ENCODE measurements at regions not wholly inside any gene's neighbourhood (a gene's known extent, or its start where the extent isn't known, plus 50 kb on each side); places are given as distances from the start of the nearest gene placed in this dataset.

DNA sequence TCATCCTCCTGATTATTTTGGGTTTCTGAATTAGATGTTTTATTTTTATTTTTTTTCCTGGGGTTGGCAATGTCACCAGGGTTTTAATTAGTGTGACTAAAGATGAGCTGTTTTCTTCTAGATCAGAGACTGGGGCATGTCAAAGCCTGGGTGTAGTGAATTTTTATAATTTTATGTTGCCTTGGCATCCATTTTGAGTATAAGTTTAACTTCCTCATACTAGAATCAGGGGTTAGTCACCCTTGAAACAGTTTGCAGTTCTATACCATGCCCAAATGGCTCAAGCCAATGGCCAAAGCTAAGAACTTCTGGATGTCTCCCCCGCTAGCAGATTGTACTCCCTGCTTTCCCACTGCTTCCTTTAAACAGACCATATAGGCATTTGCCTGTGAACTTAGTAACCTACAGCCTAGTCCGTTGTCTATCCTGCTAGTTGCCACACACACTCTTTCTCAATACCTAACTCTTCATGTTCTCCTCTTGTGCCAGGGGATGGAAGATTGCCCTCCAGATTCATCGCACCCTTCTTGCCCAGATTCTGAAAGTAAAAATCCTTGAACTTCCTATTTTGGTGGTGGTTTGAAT lies 54.5 kb downstream of the KIAA0408 start:
- intact Hi-C loops (cut with micrococcal nuclease; ENCODE audit: unreplicated experiment), result no loop called here
- TF ChIP-seq, protein P1, sequence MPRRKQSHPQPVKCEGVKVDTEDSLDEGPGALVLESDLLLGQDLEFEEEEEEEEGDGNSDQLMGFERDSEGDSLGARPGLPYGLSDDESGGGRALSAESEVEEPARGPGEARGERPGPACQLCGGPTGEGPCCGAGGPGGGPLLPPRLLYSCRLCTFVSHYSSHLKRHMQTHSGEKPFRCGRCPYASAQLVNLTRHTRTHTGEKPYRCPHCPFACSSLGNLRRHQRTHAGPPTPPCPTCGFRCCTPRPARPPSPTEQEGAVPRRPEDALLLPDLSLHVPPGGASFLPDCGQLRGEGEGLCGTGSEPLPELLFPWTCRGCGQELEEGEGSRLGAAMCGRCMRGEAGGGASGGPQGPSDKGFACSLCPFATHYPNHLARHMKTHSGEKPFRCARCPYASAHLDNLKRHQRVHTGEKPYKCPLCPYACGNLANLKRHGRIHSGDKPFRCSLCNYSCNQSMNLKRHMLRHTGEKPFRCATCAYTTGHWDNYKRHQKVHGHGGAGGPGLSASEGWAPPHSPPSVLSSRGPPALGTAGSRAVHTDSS (CRISPR knock-in tag; conservative IDR thresholded peaks at IDR 0.05), result no peak
- TF ChIP-seq ZNF441 (CRISPR knock-in tag; IDR thresholded peaks at IDR 0.05; ENCODE audit: borderline replicate concordance) (no peak), PAX8 (CRISPR knock-in tag; IDR thresholded peaks at IDR 0.05; ENCODE audit: borderline replicate concordance) (no peak), MBD4 (IDR thresholded peaks at IDR 0.05; ENCODE audit: borderline replicate concordance, low read length) (no peak), PRPF4 (IDR thresholded peaks at IDR 0.05; ENCODE audit: low read depth, low read length, poor library complexity, severe bottlenecking) (no peak), ZNF563 (CRISPR knock-in tag; IDR thresholded peaks at IDR 0.05) (no peak)
- TF ChIP-seq, protein P2, sequence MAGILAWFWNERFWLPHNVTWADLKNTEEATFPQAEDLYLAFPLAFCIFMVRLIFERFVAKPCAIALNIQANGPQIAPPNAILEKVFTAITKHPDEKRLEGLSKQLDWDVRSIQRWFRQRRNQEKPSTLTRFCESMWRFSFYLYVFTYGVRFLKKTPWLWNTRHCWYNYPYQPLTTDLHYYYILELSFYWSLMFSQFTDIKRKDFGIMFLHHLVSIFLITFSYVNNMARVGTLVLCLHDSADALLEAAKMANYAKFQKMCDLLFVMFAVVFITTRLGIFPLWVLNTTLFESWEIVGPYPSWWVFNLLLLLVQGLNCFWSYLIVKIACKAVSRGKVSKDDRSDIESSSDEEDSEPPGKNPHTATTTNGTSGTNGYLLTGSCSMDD (CRISPR knock-in tag; IDR thresholded peaks at IDR 0.05), result no peak
- TF ChIP-seq, protein P3, sequence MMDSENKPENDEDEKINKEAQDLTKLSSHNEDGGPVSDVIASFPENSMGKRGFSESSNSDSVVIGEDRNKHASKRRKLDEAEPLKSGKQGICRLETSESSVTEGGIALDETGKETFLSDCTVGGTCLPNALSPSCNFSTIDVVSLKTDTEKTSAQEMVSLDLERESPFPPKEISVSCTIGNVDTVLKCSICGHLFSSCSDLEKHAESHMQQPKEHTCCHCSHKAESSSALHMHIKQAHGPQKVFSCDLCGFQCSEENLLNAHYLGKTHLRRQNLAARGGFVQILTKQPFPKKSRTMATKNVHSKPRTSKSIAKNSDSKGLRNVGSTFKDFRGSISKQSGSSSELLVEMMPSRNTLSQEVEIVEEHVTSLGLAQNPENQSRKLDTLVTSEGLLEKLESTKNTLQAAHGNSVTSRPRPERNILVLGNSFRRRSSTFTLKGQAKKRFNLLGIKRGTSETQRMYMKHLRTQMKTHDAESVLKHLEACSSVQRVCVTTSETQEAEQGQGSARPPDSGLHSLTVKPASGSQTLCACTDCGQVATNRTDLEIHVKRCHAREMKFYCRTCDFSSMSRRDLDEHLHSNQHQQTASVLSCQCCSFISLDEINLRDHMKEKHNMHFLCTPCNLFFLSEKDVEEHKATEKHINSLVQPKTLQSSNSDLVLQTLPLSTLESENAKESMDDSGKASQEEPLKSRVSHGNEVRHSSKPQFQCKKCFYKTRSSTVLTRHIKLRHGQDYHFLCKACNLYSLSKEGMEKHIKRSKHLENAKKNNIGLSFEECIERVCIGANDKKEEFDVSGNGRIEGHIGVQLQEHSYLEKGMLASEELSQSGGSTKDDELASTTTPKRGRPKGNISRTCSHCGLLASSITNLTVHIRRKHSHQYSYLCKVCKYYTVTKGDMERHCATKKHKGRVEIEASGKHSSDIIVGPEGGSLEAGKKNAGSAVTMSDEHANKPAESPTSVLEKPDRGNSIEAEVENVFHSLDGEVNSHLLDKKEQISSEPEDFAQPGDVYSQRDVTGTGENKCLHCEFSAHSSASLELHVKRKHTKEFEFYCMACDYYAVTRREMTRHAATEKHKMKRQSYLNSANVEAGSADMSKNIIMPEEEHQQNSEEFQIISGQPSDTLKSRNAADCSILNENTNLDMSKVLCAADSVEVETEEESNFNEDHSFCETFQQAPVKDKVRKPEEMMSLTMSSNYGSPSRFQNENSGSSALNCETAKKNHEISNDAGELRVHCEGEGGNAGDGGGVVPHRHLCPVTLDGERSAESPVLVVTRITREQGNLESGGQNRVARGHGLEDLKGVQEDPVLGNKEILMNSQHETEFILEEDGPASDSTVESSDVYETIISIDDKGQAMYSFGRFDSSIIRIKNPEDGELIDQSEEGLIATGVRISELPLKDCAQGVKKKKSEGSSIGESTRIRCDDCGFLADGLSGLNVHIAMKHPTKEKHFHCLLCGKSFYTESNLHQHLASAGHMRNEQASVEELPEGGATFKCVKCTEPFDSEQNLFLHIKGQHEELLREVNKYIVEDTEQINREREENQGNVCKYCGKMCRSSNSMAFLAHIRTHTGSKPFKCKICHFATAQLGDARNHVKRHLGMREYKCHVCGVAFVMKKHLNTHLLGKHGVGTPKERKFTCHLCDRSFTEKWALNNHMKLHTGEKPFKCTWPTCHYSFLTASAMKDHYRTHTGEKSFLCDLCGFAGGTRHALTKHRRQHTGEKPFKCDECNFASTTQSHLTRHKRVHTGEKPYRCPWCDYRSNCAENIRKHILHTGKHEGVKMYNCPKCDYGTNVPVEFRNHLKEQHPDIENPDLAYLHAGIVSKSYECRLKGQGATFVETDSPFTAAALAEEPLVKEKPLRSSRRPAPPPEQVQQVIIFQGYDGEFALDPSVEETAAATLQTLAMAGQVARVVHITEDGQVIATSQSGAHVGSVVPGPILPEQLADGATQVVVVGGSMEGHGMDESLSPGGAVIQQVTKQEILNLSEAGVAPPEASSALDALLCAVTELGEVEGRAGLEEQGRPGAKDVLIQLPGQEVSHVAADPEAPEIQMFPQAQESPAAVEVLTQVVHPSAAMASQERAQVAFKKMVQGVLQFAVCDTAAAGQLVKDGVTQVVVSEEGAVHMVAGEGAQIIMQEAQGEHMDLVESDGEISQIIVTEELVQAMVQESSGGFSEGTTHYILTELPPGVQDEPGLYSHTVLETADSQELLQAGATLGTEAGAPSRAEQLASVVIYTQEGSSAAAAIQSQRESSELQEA (CRISPR knock-in tag; IDR thresholded peaks at IDR 0.05; ENCODE audit: not compliant biosample characterization), result no peak
- TF ChIP-seq, protein P4, sequence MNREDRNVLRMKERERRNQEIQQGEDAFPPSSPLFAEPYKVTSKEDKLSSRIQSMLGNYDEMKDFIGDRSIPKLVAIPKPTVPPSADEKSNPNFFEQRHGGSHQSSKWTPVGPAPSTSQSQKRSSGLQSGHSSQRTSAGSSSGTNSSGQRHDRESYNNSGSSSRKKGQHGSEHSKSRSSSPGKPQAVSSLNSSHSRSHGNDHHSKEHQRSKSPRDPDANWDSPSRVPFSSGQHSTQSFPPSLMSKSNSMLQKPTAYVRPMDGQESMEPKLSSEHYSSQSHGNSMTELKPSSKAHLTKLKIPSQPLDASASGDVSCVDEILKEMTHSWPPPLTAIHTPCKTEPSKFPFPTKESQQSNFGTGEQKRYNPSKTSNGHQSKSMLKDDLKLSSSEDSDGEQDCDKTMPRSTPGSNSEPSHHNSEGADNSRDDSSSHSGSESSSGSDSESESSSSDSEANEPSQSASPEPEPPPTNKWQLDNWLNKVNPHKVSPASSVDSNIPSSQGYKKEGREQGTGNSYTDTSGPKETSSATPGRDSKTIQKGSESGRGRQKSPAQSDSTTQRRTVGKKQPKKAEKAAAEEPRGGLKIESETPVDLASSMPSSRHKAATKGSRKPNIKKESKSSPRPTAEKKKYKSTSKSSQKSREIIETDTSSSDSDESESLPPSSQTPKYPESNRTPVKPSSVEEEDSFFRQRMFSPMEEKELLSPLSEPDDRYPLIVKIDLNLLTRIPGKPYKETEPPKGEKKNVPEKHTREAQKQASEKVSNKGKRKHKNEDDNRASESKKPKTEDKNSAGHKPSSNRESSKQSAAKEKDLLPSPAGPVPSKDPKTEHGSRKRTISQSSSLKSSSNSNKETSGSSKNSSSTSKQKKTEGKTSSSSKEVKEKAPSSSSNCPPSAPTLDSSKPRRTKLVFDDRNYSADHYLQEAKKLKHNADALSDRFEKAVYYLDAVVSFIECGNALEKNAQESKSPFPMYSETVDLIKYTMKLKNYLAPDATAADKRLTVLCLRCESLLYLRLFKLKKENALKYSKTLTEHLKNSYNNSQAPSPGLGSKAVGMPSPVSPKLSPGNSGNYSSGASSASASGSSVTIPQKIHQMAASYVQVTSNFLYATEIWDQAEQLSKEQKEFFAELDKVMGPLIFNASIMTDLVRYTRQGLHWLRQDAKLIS (CRISPR knock-in tag; IDR thresholded peaks at IDR 0.05), result no peak

More for the DNA sequence above, 54.5 kb downstream of the KIAA0408 start:
- ATAC-seq, result no peak; the same call in 2 of the 3 replicates
- no peak overlapping the region for H3K9ac ChIP-seq (ENCODE audit: insufficient read depth, low read depth, low read length)
- BruUV-seq (replicated peaks), result no TSS peak
- in situ Hi-C loops (cut with HindIII; ENCODE audit: extremely low pct_ligation_motif_present, low pct_unique_long_range_greater_than_20kb), result no loop called here
- no peak for FAIRE-seq
- no peak for DNase-seq (ENCODE audit: low spot score)
- H3K27me3 ChIP-seq (ENCODE audit: control insufficient read depth in 1 of 2, insufficient read depth in 2 of 2, low read length in 2 of 2), result no peaks in the 10 kb centered on the region
- no peaks in the 10 kb centered on the region for H3K4me1 ChIP-seq (ENCODE audit: insufficient read depth, low read length)
- no peak overlapping the region for H3K27ac ChIP-seq (ENCODE audit: extremely low read length, insufficient read depth, low read length)
- POLR2A ChIA-PET, result no interaction called here
- WGBS (ENCODE audit: low lambda C conversion rate), result 1% methylated on average over 3 of the region's 3 CpGs
- no peaks in the 10 kb centered on the region for H4K20me1 ChIP-seq (ENCODE audit: insufficient read depth, low read length)
- no peaks in the 10 kb centered on the region for H3K36me3 ChIP-seq (replicated peaks in 1 of 2; ENCODE audit: control insufficient read depth in 1 of 2, insufficient read depth in 2 of 2, low read length in 2 of 2)
- CTCF ChIA-PET (ENCODE audit: low intra/inter-chr PET ratio, low total read pairs), result no interaction called here
- H3K4me3 ChIP-seq (replicated peaks in 1 of 3; ENCODE audit: insufficient read depth in 1 of 3, low read depth in 2 of 3, low read length in 3 of 3), result no peak overlapping the region
- no peak overlapping the region for H3K4me2 ChIP-seq (ENCODE audit: low read depth, low read length)
- no peak overlapping the region for H2AFZ ChIP-seq (ENCODE audit: low read length)
- H3K9me3 ChIP-seq (ENCODE audit: low read length), result no peaks in the 10 kb centered on the region
- no peaks in the 10 kb centered on the region for H3K79me2 ChIP-seq (ENCODE audit: insufficient read depth, low read length)

All from HepG2 (cell line).